GM12878 (cell line): ENCODE measurements at regions not wholly inside any gene's neighbourhood (a gene's known extent, or its start where the extent isn't known, plus 50 kb on each side); places are given as distances from the start of the nearest gene placed in this dataset.

Experiments
- ATAC-seq: fragments of 200-7000 bp; cut with Tn5 transposase; 3 replicates; pipeline ENCODE4 v1.9.1; 2020; ENCODE audit warnings: mild to moderate bottlenecking, moderate library complexity
- BruUV-seq: library from RNA; stranded (reverse); fragments of 400-500 nt; replicated peaks from 2 replicates; lab custom pipeline; 2021; lab: Mats Ljungman, UMichigan
- CTCF ChIA-PET: fragments of 300-600 bp; sonication (Branson Sonifier 250); formaldehyde crosslinking; extraction: SDS; loops from one replicate; lab custom pipeline; 2021; ENCODE audit warnings: inconsistent platforms; lab: Yijun Ruan, JAX
- POLR2A ChIA-PET: fragments of 350-600 bp; formaldehyde crosslinking; extraction: SDS; loops from one replicate; lab custom pipeline; 2021; ENCODE audit warnings: inconsistent platforms; lab: Charles Lee
- RAD21 ChIA-PET: fragments of 300-600 bp; sonication (Branson Sonifier 250); formaldehyde crosslinking; loops from one replicate; lab custom pipeline; 2023; ENCODE audit warnings: antibody characterized with exemption; ENCODE audit not compliant: unreplicated experiment; lab: Charles Lee
- SMC1A ChIA-PET: fragments of 300-600 bp; sonication (Branson Sonifier 250); formaldehyde crosslinking; loops from one replicate; lab custom pipeline; 2023; ENCODE audit not compliant: unreplicated experiment, uncharacterized antibody; lab: Charles Lee
- DNase-seq: peaks from one replicate; pipeline ENCODE4 v3.0.0-alpha.2; 2011; ENCODE audit warnings: low read depth, low spot score
- FAIRE-seq: peaks from 3 replicates; lab custom pipeline; 2011; peaks lifted over from hg19 to GRCh38; lab: Jason Lieb, UNC
- H2AFZ ChIP-seq: 2 replicates; pipeline ENCODE4 v1.6.0; 2011; ENCODE audit warnings: low read depth, low read length, control low read depth; ENCODE audit not compliant: control insufficient read depth
- H3K27ac ChIP-seq: 2 replicates; pipeline ENCODE4 v1.5.1; 2011; ENCODE audit warnings: control low read depth; ENCODE audit not compliant: control insufficient read depth, insufficient read depth
- H3K27me3 ChIP-seq, 2 experiments: replicated peaks in 1 of 2; 2 replicates each; pipeline versions ENCODE4 v1.6.0 to v1.6.1; 2011; ENCODE audit warnings: low read length in 1 of 2; ENCODE audit not compliant: control insufficient read depth in 2 of 2, insufficient read depth in 2 of 2
- H3K36me3 ChIP-seq, 2 experiments: 2 replicates each; pipeline ENCODE4 v1.5.1; 2011; ENCODE audit warnings: low read length in 1 of 2; ENCODE audit not compliant: control insufficient read depth in 2 of 2, insufficient read depth in 2 of 2
- H3K4me1 ChIP-seq: 2 replicates; pipeline ENCODE4 v1.6.1; 2011; ENCODE audit warnings: mild to moderate bottlenecking, low read length, moderate library complexity, mixed read lengths; ENCODE audit not compliant: control insufficient read depth, insufficient read depth
- H3K4me2 ChIP-seq: 2 replicates; pipeline ENCODE4 v1.6.0; 2011; ENCODE audit warnings: control low read depth; ENCODE audit not compliant: control insufficient read depth, insufficient read depth
- H3K4me3 ChIP-seq: fragments of 200-600 bp; sonication (generic); 2 replicates; pipeline ENCODE4 v1.5.1; 2016
- H3K79me2 ChIP-seq: 2 replicates; pipeline ENCODE4 v1.6.0; 2011; ENCODE audit warnings: low read length; ENCODE audit not compliant: control insufficient read depth, insufficient read depth
- H3K9ac ChIP-seq: 2 replicates; pipeline ENCODE4 v1.8.0; 2011; ENCODE audit warnings: low read length, control low read depth, mixed read lengths; ENCODE audit not compliant: control insufficient read depth, insufficient read depth
- H3K9me3 ChIP-seq: replicated peaks from 3 replicates; pipeline ENCODE4 v1.5.1; 2011; ENCODE audit warnings: mild to moderate bottlenecking, low read length; ENCODE audit not compliant: control insufficient read depth, insufficient read depth
- H4K20me1 ChIP-seq: 2 replicates; pipeline ENCODE4 v1.6.0; 2011; ENCODE audit not compliant: control insufficient read depth, insufficient read depth
- ATF2 ChIP-seq: IDR thresholded peaks from 2 replicates; pipeline ENCODE4 v1.6.1; 2012; ENCODE audit warnings: low read length, inconsistent platforms
- ATF3 ChIP-seq: IDR thresholded peaks from 2 replicates; pipeline ENCODE4 v1.6.1; 2011; ENCODE audit warnings: low read depth, mild to moderate bottlenecking, low read length, moderate library complexity, borderline replicate concordance; ENCODE audit errors: extremely low read depth
- CBX3 ChIP-seq: fragments of 200-600 bp; sonication (generic); IDR thresholded peaks from 2 replicates; pipeline ENCODE4 v1.6.1; 2016; ENCODE audit warnings: low read depth, borderline replicate concordance
- CREM ChIP-seq: IDR thresholded peaks from 2 replicates; pipeline ENCODE4 v1.6.1; 2014; ENCODE audit warnings: antibody characterized with exemption, low read depth
- E2F8 ChIP-seq: fragments of 450-650 bp; IDR thresholded peaks from 2 replicates; pipeline ENCODE4 v1.6.1; 2018; ENCODE audit warnings: mild to moderate bottlenecking, low read depth, moderate library complexity; ENCODE audit not compliant: partially characterized antibody
- HDAC6 ChIP-seq: fragments of 200-600 bp; sonication (generic); IDR thresholded peaks from one replicate; pipeline ENCODE4 v1.8.0; 2017; ENCODE audit warnings: antibody characterized with exemption; ENCODE audit not compliant: unreplicated experiment
- LARP7 ChIP-seq: fragments of 450-650 bp; IDR thresholded peaks from 2 replicates; pipeline ENCODE4 v1.6.1; 2017; ENCODE audit warnings: mild to moderate bottlenecking
- PML ChIP-seq: IDR thresholded peaks from 2 replicates; pipeline ENCODE4 v1.6.1; 2012; ENCODE audit warnings: low read length, inconsistent platforms
- RELB ChIP-seq: fragments of 450-650 bp; IDR thresholded peaks from 2 replicates; pipeline ENCODE4 v1.6.1; 2017; ENCODE audit warnings: low read depth, mild to moderate bottlenecking, moderate library complexity
- STAT3 ChIP-seq: IDR thresholded peaks from 2 replicates; pipeline ENCODE4 v1.6.1; 2011; ENCODE audit warnings: low read depth, low read length, improper control_type of control experiment
- TAF1 ChIP-seq: IDR thresholded peaks from 2 replicates; pipeline ENCODE4 v1.6.1; 2011; ENCODE audit warnings: mild to moderate bottlenecking, low read depth, low read length, borderline replicate concordance
- USF2 ChIP-seq: IDR thresholded peaks from 2 replicates; pipeline ENCODE4 v1.6.1; 2011; ENCODE audit warnings: low read depth, low read length, improper control_type of control experiment, borderline replicate concordance
- WGBS: methylation state at CpG from one replicate; pipeline ENCODE4 v1.1.6; 2016; ENCODE audit warnings: low lambda C conversion rate; ENCODE audit not compliant: insufficient replicate concordance, insufficient coverage; ENCODE audit errors: missing lambda C conversion rate; 5-methylcytosine and 5-hydroxymethylcytosine counted together
- in situ Hi-C: fragments of 300-500 bp; cut with MboI; formaldehyde crosslinking; loops from 9 replicates; pipeline ENCODE4 v1.14.3; 2018; ENCODE audit warnings: mixed read lengths
- intact Hi-C: fragments of 100-400 bp; cut with micrococcal nuclease; formaldehyde crosslinking; loops from one replicate; pipeline ENCODE4 v1.14.2; 2022; ENCODE audit not compliant: unreplicated experiment

GRCh38 chr9:32864971-32865370 is 81.6 kb downstream of the TMEM215 start (continued):
- no peak for TF ChIP-seq PML
- no peak for TF ChIP-seq HDAC6
- no peak for TF ChIP-seq RELB
- no peak for TF ChIP-seq E2F8
- TF ChIP-seq USF2 = no peak
- TF ChIP-seq CBX3 = no peak

GRCh38 chr9:32866273-32866672 is 82.9 kb downstream of the TMEM215 start:
- H2AFZ ChIP-seq = no peak overlapping the region
- no peak overlapping the region for H3K9ac ChIP-seq
- no peaks in the 10 kb centered on the region for H3K36me3 ChIP-seq
- intact Hi-C loops (no loop called here), in situ Hi-C loops (no loop called here)
- RAD21 ChIA-PET = no interaction called here
- no peak overlapping the region for H3K4me2 ChIP-seq
- CTCF ChIA-PET = no interaction called here
- no peaks in the 10 kb centered on the region for H4K20me1 ChIP-seq
- no peak overlapping the region for H3K27ac ChIP-seq
- ATAC-seq = no peak
- no peaks in the 10 kb centered on the region for H3K4me1 ChIP-seq
- SMC1A ChIA-PET = no interaction called here
- TF ChIP-seq CREM (no peak), STAT3 (no peak), LARP7 (no peak), ATF3 (no peak), TAF1 (no peak), ATF2 (no peak)
- no peaks in the 10 kb centered on the region for H3K9me3 ChIP-seq
- 44% methylated on average over 4 of the region's 4 CpGs for WGBS
- no TSS peak for BruUV-seq
- FAIRE-seq = no peak
- no peaks in the 10 kb centered on the region for H3K79me2 ChIP-seq
- H3K27me3 ChIP-seq = no peaks in the 10 kb centered on the region
- no peak overlapping the region for H3K4me3 ChIP-seq
- DNase-seq = no peak
- POLR2A ChIA-PET = no interaction called here
